ENCODE measurements at regions not wholly inside any gene's neighbourhood (a gene's known extent, or its start where the extent isn't known, plus 50 kb on each side); places are given as distances from the start of the nearest gene placed in this dataset.

- Histone ChIP-seq H3K27ac (no peak overlapping the region), H3K9me3 (no peaks in the 10 kb centered on the region), H3K4me1 (no peaks in the 10 kb centered on the region), H3K4me3 (no peak overlapping the region), H3K36me3 (no peaks in the 10 kb centered on the region), H3K27me3 (ENCODE audit: low read depth) (no peaks in the 10 kb centered on the region)
- DNase-seq (no peak), ATAC-seq (no peak)
- no peak for TF ChIP-seq CTCF (IDR thresholded peaks at IDR 0.05)
- intact Hi-C loops (cut with DNase I): no loop called here
Measured at GRCh38 chr18:39531659-39532058, 1966.1 kb upstream of the CELF4 start.

GRCh38 chr18:39529358-39529757, 1963.8 kb upstream of the CELF4 start:
- DNase-seq: no peak
- no peak for TF ChIP-seq CTCF (IDR thresholded peaks at IDR 0.05)
- no peak overlapping the region for H3K4me3 ChIP-seq
- intact Hi-C loops (cut with DNase I): no loop called here
- no peaks in the 10 kb centered on the region for H3K4me1 ChIP-seq
- H3K9me3 ChIP-seq: no peaks in the 10 kb centered on the region
- H3K36me3 ChIP-seq: no peaks in the 10 kb centered on the region
- H3K27ac ChIP-seq: no peak overlapping the region
- no peaks in the 10 kb centered on the region for H3K27me3 ChIP-seq (ENCODE audit: low read depth)
- ATAC-seq: no peak

- DNase-seq: no peak
- H3K4me1 ChIP-seq: no peaks in the 10 kb centered on the region
- no peaks in the 10 kb centered on the region for H3K27me3 ChIP-seq (ENCODE audit: low read depth)
- H3K9me3 ChIP-seq: no peaks in the 10 kb centered on the region
- TF ChIP-seq CTCF (IDR thresholded peaks at IDR 0.05): no peak
- intact Hi-C loops (cut with DNase I): no loop called here
- ATAC-seq: no peak
- H3K4me3 ChIP-seq: no peak overlapping the region
- no peak overlapping the region for H3K27ac ChIP-seq
- H3K36me3 ChIP-seq: no peaks in the 10 kb centered on the region
Measured at GRCh38 chr18:39527465-39527864, 1961.9 kb upstream of the CELF4 start.

GRCh38 chr18:39524370-39524769, 1958.8 kb upstream of the CELF4 start:
- DNase-seq (no peak), ATAC-seq (no peak)
- Histone ChIP-seq H3K4me1 (no peaks in the 10 kb centered on the region), H3K9me3 (no peaks in the 10 kb centered on the region), H3K27ac (no peak overlapping the region), H3K36me3 (no peaks in the 10 kb centered on the region), H3K27me3 (ENCODE audit: low read depth) (no peaks in the 10 kb centered on the region), H3K4me3 (no peak overlapping the region)
- intact Hi-C loops (cut with DNase I): no loop called here
- no peak for TF ChIP-seq CTCF (IDR thresholded peaks at IDR 0.05)

GRCh38 chr18:39523281-39523680, 1957.7 kb upstream of the CELF4 start:
- Histone ChIP-seq H3K4me3 (no peak overlapping the region), H3K27me3 (ENCODE audit: low read depth) (no peaks in the 10 kb centered on the region), H3K36me3 (no peaks in the 10 kb centered on the region), H3K4me1 (no peaks in the 10 kb centered on the region), H3K27ac (no peak overlapping the region), H3K9me3 (no peaks in the 10 kb centered on the region)
- no peak for TF ChIP-seq CTCF (IDR thresholded peaks at IDR 0.05)
- DNase-seq (no peak), ATAC-seq (peak; percentile 35 to 47)
- intact Hi-C loops (cut with DNase I): no loop called here

GRCh38 chr18:39521164-39521563, 1955.6 kb upstream of the CELF4 start:
- Histone ChIP-seq H3K4me3 (no peak overlapping the region), H3K4me1 (no peaks in the 10 kb centered on the region), H3K27ac (no peak overlapping the region), H3K27me3 (ENCODE audit: low read depth) (no peaks in the 10 kb centered on the region), H3K36me3 (no peaks in the 10 kb centered on the region), H3K9me3 (no peaks in the 10 kb centered on the region)
- intact Hi-C loops (cut with DNase I): no loop called here
- no peak for TF ChIP-seq CTCF (IDR thresholded peaks at IDR 0.05)
- no peak for ATAC-seq
- no peak for DNase-seq
